Retinal pigment epithelial cell (primary cell): ENCODE measurements at regions not wholly inside any gene's neighbourhood (a gene's known extent, or its start where the extent isn't known, plus 50 kb on each side); places are given as distances from the start of the nearest gene placed in this dataset.
A peak's percentile ranks its signal among the peaks of the same experiment; 100 is the strongest.

Source experiments
- DNase-seq: peaks from one replicate; pipeline ENCODE4 v3.0.0-alpha.2; 2010; ENCODE audit warnings: low read depth
- H3K4me3 ChIP-seq: 2 replicates; pipeline ENCODE4 v1.5.1; 2011; ENCODE audit warnings: mild to moderate bottlenecking, low read length, control low read depth, moderate library complexity
- TF ChIP-seq, protein P1 (sequence below): conservative IDR thresholded peaks from 2 replicates; pipeline ENCODE4 v1.5.1; 2011; ENCODE audit warnings: low read depth, low read length, control low read depth, inconsistent platforms

DNA sequence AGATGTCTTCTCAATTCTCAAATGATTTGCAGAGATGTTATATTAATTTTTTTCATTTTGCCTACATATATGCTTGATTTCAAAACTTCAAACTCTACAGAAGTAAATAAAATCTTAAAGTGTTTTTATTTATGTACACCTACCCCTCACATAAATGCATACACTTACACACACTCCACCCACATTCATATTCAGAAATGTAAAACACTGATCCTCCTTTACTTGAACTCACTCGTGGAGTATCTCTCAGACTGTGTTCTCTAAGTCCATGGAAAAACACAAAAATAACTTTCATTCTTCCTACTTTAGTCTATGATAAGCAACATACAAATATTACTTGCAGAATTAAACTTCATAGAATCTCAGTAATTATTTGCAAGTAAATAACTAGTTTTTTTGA is 209.1 kb upstream of the RBMS1 start:
- H3K4me3 ChIP-seq, result no peak overlapping the region
- TF ChIP-seq, protein P1, sequence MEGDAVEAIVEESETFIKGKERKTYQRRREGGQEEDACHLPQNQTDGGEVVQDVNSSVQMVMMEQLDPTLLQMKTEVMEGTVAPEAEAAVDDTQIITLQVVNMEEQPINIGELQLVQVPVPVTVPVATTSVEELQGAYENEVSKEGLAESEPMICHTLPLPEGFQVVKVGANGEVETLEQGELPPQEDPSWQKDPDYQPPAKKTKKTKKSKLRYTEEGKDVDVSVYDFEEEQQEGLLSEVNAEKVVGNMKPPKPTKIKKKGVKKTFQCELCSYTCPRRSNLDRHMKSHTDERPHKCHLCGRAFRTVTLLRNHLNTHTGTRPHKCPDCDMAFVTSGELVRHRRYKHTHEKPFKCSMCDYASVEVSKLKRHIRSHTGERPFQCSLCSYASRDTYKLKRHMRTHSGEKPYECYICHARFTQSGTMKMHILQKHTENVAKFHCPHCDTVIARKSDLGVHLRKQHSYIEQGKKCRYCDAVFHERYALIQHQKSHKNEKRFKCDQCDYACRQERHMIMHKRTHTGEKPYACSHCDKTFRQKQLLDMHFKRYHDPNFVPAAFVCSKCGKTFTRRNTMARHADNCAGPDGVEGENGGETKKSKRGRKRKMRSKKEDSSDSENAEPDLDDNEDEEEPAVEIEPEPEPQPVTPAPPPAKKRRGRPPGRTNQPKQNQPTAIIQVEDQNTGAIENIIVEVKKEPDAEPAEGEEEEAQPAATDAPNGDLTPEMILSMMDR, result no peak
- no peak for DNase-seq

DNA sequence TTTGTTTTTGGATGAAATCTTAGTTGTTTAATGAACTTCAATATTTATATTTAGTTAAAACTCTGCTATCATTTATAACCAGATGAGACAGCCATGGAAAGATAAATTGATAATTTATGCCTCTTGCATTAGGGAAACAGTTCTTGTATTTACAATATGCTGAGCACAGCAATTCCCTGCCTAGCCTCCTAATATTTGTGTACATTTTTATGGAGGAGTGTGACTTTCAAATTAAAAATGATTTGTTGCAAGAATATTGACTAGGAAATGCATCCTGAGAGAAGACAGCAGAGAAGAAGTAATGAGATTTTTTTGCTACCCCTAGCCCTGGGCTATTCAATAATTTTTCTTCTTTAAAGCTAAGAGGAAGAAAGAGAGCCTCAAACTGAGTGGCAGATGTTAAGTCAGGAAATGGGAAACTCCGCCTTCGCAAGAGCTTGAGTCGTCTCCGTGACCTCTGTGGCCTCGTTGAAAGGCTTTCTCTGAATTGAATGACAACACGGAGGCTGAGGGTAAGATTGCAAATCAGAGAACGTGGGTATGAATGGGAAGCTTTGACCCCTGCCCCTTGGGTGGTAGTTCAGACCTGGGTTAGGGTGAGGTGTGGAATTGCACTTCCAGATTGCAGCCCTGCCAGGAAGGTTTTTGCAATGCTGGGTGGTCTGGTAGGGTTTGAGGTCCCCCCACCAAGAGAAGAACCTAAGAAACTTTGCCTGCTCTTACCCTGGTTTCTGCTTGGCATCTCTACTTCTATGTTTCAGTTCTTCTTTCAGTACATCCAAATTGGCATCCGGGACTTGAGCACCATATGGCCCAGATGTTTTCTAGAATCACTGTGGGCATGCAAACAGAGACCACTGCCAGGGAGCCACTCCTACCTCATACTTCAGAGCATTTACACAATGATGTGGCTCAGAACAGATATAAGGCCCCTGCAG is 210.3 kb upstream of the RBMS1 start:
- TF ChIP-seq, protein P1, result no peak
- H3K4me3 ChIP-seq, result no peak overlapping the region
- DNase-seq, result no peak

DNA sequence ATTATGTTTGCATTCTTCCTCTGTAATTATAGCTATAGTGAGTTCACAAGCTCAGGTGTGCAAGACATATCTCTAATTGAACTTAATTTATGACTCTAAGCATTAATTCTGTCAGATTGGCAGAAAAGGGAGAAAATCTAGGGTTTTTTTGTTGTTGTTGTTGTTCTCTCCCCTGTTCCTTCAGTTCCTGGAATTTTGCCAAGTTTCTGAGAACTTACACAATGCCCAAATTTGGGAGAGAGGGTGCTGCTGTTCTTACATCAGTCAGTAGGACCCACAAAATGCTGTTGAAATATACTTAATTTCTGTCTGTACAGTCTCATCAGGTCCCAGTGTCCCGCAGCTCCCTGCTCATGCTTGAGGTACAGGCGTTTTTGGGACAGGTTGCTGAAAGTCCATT is 221.8 kb upstream of the RBMS1 start:
- no peak overlapping the region for H3K4me3 ChIP-seq
- DNase-seq, result no peak
- TF ChIP-seq, protein P1, result no peak

DNA sequence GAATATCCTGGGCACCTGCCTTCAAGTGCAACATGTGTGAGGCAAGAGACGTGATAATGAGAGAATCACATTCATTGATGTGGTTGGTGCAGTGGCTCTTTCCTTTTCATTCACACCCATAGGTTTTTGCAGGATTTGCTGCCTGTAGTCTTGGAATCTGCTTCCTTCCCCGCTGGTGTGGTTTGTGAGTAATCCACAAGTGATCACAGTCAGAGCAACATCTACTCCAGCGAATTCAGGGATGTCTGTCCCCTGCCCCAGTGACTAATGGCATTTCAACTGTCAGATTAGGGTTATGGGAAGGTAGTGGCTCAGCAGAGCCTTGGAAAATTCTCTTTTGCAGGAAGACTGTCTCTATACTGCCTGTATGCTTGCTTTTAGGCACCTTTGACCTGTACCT is 225.5 kb upstream of the RBMS1 start:
- H3K4me3 ChIP-seq, result no peak overlapping the region
- TF ChIP-seq, protein P1, result no peak
- peak; percentile 46 for DNase-seq

DNA sequence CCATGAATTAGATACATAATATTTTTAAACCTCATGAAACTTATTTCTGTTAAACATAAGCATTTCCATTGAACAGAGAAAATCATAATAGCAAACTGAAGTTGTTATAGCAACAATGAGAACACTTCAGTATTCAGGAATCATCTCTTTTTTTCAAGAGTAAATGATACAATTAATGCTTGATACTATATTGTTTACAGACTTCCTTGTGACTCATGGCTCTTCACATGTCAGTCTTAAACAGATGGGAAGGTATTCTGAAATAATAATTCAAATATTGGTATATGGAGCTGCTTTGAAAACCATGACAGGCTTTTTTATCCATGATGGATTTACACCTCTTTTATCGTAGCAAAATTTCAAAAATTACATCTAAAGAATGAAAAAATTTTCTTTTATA is 226.5 kb upstream of the RBMS1 start:
- DNase-seq, result no peak
- TF ChIP-seq, protein P1, result no peak
- no peak overlapping the region for H3K4me3 ChIP-seq

DNA sequence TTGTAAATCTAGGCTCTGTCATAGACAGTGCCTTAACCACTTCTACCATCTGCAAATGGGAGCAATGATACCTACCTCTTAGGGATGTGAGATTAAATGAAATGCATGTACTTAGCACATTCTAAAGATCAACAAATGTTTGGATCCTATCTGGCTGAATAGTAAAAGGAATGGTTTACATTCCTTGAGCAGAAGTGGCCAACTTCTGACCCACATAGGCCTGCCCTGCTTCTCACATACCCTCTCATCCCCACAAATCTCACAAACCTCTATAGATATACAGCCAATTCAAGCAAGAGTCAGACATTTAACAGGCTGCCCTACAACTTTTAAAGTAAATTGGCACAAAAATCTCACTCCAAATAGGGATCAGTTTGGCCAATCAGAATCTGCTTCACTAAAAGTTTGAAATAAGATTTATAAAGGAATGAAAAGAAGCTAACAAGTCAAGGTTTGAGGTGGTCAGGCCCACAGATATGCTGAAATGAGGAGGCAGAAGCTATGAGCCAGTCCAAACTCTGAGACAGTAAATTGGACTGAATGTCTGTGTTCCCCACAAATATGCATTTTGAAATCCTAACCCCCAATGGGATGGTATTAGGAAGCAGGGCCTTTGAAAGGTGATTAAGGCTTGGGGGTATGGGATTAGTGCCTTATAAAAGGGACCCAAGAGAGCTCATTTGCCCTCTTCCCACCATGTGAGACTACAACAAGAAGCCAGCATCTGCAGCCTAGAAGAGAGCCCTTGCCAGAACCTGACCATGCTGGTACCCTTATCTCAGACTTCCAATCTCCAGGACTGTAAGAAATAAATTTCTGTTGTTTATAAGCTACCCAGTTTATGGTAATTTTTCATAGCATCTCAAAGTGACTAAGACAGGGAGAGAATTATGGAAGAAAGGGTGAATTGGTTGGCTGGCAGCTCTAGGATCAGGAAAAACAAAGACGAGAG is 227.8 kb upstream of the RBMS1 start:
- TF ChIP-seq, protein P1, result no peak
- H3K4me3 ChIP-seq, result no peak overlapping the region
- no peak for DNase-seq
